G401.6 (cell line): ENCODE measurements at regions not wholly inside any gene's neighbourhood (a gene's known extent, or its start where the extent isn't known, plus 50 kb on each side); places are given as distances from the start of the nearest gene placed in this dataset.
"Not testable (repeated sequence)": the region's sequence is repeated elsewhere in the genome, so short reads cannot be mapped to it uniquely, and the experiment has no call there.

Experiments used
- FAIRE-seq: peaks from 2 replicates; lab custom pipeline; 2012; peaks lifted over from hg19 to GRCh38; lab: Jason Lieb, UNC

GRCh38 chr3:162863579-162863978, 1367.0 kb downstream of the OTOL1 start:
- peak; percentile 44 for FAIRE-seq

DNA sequence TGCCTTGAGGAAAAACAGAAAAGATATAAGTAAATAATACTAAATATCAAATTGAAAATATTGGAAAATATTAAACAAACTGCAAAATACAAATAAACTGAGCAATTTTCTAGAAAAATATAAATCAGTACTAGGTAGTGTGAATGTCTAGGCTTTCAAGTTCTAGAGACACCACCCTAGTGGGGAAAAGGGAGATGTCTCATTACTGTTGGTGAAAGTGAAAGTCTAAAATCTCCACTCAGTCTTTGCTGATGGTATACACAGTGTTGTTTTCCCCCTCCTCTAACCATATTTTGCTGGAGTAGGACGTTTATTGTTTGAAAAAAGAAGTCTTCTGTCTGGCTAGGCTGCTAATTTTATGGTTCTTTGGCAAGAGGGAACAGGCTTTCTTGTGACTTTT, 1368.9 kb downstream of the OTOL1 start:
- no peak for FAIRE-seq

DNA sequence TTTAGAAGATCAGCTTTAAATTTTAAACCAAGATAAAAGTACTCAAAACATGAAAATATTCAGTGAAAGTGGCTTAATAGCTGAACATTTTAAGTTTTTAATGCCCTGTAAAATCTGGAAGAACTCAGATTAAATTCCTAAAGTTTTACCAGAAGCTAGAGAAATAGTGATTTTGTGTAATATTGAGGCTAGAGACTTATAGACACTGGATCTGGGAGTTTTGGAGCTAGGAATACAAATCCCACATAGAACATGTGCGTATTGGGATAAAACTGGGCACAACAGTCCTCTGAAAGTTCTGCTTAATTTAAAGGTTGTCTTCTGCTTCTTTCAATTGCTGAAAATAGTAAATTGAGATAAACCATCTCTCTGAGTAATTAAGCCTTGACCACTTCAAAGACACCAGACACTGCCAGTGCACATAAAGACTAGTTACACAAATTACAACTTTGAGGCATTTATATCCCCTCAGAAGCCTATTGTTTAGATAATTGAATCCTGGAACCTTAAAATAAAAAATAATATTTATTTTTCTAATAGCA, 1382.5 kb downstream of the OTOL1 start:
- FAIRE-seq, result no peak

GRCh38 chr3:162884373-162884772, 1387.8 kb downstream of the OTOL1 start:
- FAIRE-seq, result no peak

GRCh38 chr3:162892921-162893793, 1396.5 kb downstream of the OTOL1 start:
- FAIRE-seq, result no peak

DNA sequence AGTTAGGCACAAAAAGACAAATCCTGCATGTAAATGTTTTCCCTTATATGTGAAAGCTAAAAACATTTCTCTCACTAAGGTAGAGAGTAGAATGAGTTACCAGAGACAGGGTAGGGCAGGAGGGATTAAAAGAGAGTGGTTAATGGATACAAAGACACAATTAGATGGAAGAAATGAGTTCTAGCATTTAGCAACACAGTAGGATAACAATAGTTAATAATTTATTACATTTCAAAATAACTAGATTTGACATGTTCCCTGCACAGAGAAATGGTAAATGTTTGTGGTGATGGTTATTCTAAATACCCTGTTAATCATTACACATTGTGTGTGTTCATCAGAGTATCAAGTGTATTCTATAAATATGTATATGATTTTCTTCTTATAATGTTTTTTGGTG, 1400.7 kb downstream of the OTOL1 start:
- no peak for FAIRE-seq

DNA sequence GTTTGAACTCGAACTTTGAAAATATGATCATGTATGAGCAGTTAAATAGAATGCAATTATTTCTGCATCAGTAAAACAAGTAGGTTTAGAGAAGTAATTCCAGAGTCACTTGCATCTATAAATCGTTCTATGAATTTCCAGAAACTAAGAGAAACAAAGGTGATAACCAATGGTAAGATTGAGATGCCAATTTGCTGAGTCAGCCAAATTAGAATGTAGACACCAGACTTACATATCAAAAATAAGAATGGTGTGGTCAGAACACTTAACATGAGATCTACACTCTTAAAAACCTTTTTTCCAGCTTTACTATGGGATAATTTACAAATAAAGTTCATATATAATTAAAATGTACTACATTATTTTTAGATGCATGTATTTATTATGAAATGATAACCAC, 1435.9 kb downstream of the OTOL1 start:
- FAIRE-seq, result no peak

- FAIRE-seq, result no peak
Observed at GRCh38 chr3:162933656-162934055, 1437.0 kb downstream of the OTOL1 start.

DNA sequence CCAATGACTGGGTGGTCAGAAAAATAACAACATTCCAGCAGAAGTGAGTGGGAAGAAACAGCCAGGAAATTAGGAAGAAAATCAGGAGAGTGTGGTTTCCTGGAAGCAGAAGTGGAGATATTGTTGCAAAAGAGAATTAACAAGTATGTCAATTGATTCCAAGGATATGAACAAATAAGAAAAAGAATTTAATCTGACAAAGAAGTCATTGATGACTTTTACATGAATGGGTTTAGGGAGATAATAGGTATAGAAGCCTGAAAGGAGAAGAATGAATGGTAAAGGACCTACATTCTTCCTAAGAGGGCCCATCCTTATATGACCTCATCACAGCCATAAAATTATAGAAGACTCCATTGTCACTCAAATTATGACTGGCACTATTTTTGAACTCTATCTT, 1440.1 kb downstream of the OTOL1 start:
- FAIRE-seq, result no peak

DNA sequence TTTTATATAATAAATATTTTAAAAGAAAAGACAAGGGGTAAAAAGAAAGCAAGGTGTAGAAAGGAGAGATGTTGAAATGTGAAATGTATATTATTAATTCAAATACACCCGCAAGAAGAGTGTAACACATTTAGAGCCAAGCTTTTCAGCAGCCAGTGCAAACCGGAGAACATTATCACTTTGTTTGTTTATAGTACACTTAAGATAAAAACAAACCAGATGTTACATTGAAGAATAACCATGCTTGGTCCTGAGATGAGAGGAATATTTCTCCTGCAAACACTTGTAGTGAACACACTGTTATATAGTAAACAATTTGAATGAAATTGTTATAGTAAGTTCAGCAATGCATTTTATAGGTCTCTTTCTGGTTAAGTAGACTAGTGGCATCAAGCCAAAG, 1441.5 kb downstream of the OTOL1 start:
- no peak for FAIRE-seq

DNA sequence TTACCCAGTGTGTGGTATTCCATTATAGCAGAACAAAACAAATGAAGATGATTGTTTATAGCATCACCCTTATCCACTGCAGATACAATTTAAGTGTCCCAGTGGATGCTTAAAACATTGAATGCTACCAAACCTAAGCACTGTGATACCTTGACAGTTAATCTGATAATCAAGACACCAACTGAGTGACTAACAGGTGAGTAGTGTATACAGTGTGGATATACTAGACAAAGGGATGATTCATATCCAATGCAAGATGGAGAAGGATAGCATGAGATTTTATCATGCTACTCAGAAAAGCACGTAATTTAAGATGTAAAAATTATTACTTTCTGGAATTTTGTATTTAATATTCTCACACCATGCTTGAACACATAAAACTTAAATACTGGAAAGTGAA, 1449.0 kb downstream of the OTOL1 start:
- no peak for FAIRE-seq

- no peak for FAIRE-seq
Observed at GRCh38 chr3:162956711-162957110, 1460.1 kb downstream of the OTOL1 start.

DNA sequence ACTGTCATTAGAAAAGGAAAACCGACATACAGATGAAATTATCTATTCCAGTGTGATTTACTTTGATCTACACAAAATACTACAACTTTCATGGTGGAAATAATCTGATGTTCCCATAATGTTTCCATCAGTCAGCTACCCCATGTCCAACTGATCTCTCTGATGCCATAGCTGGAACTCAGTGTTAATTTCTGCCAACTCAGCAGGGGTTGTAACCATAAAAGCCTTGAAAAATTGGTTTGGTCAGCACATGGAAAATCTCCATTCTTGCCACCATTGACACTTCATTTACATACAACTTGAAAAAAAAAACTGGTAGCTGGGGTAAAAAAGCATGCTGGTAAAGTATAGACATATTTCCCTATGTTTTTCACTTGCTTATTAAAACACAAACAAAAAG, 1463.7 kb downstream of the OTOL1 start:
- FAIRE-seq, result no peak

GRCh38 chr3:162970292-162970691, 1473.7 kb downstream of the OTOL1 start:
- FAIRE-seq, result no peak

DNA sequence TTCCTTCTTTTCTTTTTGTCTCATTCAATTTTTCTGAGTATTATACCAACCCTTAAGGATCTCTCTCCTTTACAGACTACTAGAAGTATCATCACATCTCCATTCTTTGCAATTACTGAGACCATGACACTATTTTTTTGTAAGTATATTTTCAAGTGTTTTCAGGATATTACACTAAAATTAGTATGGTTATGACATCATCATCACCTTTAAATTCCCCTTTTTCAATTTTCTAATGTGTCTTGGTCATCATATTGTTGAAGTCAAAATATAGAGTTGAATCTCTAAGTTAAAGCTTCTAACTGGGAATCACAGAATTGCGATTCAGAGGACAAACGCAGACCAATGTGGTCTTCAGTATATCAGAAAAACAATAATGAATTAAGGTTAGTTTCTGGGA, 1475.1 kb downstream of the OTOL1 start:
- no peak for FAIRE-seq

DNA sequence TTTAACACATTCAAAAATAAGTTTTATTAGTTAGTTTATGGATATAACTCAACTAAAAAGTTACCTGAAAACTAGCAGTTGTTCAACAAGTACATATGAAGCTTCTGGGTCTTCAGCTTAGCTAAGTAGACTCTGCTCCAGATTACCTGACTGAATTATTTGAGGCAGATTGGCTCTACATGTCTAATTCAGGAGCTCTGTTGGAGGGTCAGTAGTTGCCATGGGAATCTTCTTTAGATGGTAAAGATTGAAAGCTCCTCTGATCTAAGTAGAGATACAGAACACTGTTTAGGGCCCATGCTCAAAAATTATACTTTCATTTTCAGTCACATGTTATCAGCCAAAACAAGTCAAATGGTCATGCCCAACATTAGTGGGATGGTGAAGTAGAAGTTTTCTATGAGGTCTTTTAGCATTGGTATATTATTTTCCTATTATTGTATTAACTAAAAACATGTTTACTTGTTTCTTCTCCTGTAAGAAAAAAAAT, 1476.9 kb downstream of the OTOL1 start:
- no peak for FAIRE-seq

GRCh38 chr3:162978136-162978535, 1481.5 kb downstream of the OTOL1 start:
- FAIRE-seq, result no peak

GRCh38 chr3:162984746-162985145, 1488.1 kb downstream of the OTOL1 start:
- no peak for FAIRE-seq

GRCh38 chr3:162987085-162987794, 1490.6 kb downstream of the OTOL1 start:
- not testable (repeated sequence) for FAIRE-seq

GRCh38 chr3:162992741-162993140, 1496.1 kb downstream of the OTOL1 start:
- FAIRE-seq, result no peak

GRCh38 chr3:162994165-162994564, 1497.6 kb downstream of the OTOL1 start:
- FAIRE-seq, result no peak

DNA sequence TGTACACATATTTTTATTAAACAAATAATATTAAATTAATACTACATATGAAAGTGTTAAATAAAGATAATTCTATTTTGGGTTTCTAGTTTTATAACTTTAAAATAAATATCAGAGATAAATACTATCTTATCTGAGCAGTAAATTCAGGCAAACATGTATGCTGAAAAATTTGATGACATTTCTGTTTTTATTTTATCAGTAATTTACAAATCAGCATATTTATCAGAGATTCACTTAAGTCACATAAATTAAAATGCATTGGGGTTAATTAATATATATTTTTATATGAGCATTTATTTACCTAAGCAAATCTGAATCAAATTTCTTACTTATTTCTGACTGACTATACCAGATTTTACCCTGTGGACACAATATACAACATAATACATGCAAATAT, 1499.8 kb downstream of the OTOL1 start:
- FAIRE-seq, result no peak

- FAIRE-seq, result no peak
Observed at GRCh38 chr3:162998205-162998604, 1501.6 kb downstream of the OTOL1 start.
